ENCODE measurements at regions not wholly inside any gene's neighbourhood (a gene's known extent, or its start where the extent isn't known, plus 50 kb on each side); places are given as distances from the start of the nearest gene placed in this dataset.

- peak; percentile 15 for DNase-seq
Measured at GRCh38 chr2:58871469-58872142, 630.5 kb upstream of the FANCL start.

GRCh38 chr2:58870704-58871103, 629.6 kb upstream of the FANCL start:
- peak; percentile 20 for DNase-seq

DNA sequence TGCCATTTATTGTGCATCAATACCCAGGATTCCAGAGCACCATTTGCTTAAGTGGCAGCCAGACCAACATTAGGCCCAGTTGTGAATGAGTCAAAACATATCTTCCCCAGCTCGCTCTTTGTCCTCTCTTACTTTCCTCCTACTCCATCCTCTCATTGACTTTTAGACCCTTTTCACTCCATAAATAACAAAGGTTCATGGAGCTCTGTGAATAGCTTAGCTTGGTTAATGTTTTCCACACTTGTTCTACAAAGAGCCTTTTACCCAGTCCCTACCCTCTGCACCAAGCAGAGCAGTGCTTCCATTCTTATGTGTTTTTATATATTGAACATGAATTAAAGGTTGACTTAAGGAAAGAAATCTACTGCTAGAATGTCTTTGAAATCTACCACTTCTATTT, 625.8 kb upstream of the FANCL start:
- DNase-seq, result no peak

GRCh38 chr2:58866527-58866926, 625.4 kb upstream of the FANCL start:
- DNase-seq, result no peak

- no peak for DNase-seq
Measured at GRCh38 chr2:58866040-58866439, 624.9 kb upstream of the FANCL start.

DNA sequence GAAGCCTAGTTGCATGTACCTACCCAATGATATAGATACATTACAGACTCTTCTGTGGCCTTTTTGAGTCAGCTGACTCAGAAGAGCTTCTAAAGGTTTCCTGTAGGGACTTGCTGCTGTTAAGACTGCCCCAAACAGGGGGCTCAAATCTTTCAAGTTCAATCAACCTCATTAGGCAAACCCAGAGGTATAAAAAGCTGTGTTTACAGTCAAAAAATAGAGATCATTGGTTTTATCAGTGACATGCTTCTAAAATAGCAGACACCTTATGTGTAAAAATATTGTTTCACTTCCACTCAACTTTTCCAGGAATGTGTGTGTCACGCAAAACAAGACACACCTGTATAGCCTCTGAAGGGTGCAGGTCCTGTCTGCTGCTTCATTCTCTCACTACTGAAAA, 624.3 kb upstream of the FANCL start:
- no peak for DNase-seq

DNA sequence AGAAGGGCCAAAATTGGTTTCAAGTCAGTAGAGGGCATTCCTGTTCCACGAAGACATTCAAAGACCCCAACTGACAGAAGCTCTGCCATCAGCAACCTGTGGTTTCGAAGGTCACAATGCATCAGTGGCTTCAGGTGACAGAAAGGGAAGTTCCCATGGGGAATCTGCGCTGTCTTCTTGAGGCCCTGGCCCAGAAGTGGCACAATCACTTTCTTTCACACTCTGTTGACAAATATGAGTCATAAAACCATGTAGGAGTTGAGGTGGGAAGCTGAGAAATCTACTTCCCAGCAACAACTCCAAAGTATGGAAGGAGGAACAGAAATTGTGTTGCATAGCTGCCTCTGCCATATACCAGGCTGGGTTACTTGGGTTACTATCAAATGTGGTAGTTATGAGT, 621.1 kb upstream of the FANCL start:
- no peak for DNase-seq

DNA sequence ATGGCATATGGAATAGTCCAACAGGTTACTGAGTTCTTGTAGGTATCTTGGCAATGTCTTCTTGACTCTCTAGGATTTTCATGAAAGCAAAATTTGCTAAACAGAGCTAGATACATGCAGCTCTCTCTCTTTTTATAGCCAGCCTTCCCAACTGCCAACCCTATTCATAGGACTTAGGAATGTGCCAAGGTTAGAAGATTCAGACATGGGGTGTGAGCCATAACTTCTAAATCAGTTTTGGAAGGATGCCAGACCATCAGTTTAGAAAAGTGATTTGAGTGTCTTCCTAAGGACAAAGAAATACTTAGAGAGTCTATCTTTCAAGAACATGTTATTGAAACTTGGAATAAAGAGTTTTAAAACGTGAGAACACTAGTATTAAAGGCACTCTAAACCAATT, 619.5 kb upstream of the FANCL start:
- no peak for DNase-seq

GRCh38 chr2:58856100-58856499, 615.0 kb upstream of the FANCL start:
- DNase-seq, result no peak

- no peak for DNase-seq
Measured at GRCh38 chr2:58853420-58853819, 612.3 kb upstream of the FANCL start.

- no peak for DNase-seq
Measured at GRCh38 chr2:58852905-58853304, 611.8 kb upstream of the FANCL start.

DNA sequence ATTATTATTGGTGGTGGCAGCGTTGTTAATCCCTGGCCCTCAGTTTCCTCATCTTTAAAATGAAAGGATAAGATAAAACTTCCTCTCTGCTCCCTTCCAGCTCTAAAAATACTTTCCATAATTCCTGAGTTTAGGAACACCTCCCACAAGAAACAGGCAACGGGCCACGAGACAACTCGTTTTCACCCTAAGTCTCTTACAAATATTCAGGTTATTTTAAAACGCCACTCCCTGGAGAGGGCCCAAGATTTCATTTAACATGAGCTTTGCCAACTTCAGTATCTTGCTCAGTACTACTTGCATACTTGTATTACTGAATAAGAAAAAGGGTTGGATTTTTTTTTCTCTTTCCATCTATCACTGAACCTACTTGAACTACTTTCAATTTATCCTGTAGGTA, 611.1 kb upstream of the FANCL start:
- no peak for DNase-seq

DNA sequence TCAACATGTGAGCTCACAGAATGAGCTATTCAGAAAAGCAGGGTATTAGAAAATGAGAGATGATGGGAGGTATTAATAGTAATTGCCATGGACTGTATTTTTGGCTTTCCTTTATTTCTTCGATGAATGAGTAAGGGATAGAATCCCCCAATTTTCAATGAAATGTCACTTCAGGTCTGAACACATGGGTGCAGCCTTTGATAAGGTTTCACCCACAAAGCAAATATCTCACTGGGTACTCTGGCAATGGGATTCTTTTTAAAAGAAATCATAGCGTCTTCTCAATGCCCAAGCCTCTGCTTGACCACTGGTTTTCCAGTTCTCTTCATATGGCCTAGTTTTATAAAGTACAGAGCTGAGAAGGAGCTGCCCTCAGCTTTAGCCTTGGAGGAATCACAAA, 610.5 kb upstream of the FANCL start:
- DNase-seq, result no peak

DNA sequence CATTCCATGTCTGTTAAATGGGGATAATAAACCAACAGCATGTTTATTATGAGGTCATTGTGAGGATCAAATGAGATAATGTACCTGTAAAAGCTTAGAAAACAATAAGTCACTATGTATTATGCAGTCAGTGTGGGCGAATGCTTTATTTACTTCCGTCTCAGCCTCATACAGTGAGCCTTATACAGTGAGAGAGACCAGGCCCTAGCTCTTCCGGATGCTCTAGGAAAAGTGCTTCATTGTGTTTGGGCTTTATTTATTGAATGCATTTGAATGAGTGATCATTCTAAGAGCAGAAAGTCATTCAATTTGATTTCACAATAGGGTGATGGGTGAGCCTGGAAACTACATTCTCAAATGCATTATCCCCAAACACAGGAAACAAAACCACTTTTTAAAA, 603.9 kb upstream of the FANCL start:
- no peak for DNase-seq

DNA sequence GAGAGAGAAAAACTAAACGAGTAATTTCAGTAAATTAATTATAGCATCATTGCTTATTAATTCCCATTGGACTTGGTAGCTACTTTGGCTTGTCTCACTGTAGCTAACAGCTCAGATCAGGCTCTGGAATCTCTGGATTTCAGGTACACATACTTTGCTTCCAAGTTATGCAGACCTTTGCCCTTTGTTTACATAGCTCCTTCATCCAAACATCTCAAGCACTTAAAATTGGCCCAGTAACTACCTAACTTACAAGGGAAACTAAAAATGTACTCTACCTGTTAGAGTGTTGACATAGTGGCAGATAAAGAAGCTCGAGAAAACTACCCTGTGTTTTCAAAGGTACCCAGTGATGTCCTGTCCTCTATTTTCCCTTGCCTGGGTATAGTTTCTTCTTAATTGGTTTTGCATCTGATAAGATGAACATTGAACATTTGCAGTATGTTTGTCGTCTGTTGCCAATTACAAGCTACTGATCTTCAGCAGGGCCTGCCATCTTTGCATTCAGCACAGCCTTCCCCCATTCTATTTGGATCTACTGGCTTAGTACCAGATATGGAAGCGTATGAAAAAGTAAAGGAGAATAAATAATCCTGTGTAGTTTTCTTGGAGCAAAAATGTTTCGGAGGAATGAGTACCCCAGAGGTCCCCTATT, 601.5 kb upstream of the FANCL start:
- DNase-seq, result no peak

DNA sequence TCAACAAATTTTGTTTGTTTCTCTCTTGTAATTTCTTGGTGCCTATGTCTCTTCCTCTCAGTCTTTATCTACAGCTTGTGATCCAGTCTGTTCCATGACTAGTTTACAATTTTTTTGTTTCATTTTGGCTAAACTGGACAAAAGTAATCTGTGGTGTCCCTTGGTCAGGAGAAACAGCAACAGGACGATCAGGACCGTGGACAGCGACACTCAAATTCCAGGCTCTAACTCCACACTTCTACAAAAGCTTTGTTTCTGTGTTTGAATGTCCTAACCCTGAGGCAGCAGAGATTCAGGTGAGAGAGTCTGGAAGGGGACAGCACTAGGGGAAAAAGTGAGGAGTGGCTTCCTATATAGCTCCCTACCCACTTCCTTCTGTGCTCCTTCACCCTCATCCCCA, 593.3 kb upstream of the FANCL start:
- peak; percentile 17 for DNase-seq

DNA sequence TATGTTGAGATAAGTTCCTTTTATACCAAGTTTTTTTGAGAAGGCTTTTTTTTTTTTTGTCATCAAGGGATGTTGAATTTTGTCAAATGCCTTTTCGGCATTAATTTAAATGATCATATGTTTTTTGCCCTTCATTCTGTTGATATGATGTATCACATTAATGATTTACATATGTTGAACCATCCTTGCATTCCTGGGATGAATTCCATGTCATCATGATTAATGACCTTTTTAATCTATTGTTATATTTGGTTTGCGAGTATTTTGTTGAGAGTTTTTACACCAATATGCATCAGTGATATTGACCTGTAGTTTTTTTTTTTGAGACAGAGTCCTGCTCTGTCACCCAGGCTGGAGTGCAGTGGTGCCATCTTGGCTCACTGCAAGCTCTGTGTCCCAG, 585.7 kb upstream of the FANCL start:
- DNase-seq, result no peak

GRCh38 chr2:58812771-58813344, 571.7 kb upstream of the FANCL start:
- DNase-seq, result no peak

- no peak for DNase-seq
Measured at GRCh38 chr2:58805126-58805525, 564.0 kb upstream of the FANCL start.

GRCh38 chr2:58803192-58803591, 562.1 kb upstream of the FANCL start:
- no peak for DNase-seq

DNA sequence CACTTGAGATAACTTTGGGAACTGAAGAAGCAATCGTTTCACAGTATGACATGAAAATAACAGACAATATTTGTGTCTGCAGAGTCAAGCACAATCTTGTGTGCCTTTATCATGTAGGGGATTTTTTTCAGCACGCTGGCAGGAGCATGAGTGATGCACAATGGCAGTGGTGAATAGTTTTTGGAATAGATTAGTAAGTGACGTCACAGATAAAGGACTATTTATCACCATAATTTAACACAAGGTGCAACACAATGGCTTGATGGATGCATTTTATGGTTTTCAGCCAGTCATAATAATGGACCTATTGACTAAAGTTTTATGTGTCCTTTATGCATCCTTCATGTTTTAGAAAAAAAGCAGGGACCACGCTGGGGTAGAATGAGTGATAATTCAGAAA, 559.8 kb upstream of the FANCL start:
- DNase-seq, result no peak

GRCh38 chr2:58798676-58799208, 557.6 kb upstream of the FANCL start:
- DNase-seq, result no peak

DNA sequence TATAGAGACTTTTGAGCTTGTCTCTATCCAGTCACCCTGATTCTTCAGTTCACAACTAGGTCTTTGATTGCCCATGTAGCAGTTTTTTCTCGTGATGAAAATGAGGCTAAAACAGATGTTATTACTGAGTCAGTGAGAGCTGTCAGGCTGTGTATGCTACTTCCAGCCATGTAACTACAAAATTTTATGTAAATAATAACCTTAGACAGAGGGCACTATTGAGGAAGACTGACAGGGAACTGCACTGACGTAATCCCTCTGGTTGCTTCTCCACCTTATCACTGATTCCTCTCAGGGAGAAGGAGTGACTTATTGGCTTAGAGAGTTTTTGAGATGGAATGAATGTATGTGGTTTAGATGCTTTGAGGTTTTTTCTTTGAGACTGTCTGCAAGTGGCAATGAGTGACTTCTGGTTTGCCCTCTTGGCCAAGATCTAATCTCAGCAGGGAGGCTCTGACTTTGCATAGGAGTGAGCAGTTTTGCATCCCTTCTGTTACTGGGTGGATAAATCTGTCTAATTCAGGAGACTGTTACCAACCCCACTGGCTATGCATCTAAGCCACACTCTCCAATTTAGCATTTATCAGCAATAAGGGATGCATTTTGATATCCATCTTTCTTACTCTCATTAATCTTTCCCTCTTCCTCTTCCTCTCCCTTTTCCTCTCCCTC, 555.2 kb upstream of the FANCL start:
- DNase-seq, result peak; percentile 3

DNA sequence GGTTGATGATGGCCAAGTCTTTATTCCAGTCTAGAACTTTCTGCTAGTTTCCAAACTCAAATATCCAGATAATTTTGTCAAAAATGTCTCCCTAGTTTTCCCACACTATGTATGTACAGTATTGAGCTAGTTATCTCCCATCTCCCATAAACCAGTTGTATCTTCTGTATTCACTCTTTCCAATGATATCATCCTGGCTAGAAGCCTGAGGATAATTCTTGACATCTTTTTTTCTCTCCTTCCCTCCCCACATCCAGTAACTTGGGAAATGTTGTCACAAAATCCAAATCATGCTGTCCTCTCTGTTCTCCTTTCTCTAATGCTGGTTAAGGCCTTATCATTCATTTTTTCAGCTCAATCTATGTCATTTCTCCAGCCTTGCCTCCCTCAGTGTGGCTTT, 553.8 kb upstream of the FANCL start:
- DNase-seq, result no peak

Measured in hematopoietic multipotent progenitor cell treated with erythropoietin and hydrocortisone succinate and interleukin-3 and kit ligand, for 8 days (in vitro differentiated cells).